GM19467 (cell line): ENCODE measurements at regions not wholly inside any gene's neighbourhood (a gene's known extent, or its start where the extent isn't known, plus 50 kb on each side); places are given as distances from the start of the nearest gene placed in this dataset.

Source experiments
- ATAC-seq: cut with Tn5 transposase; IDR thresholded peaks from one replicate; pipeline ENCODE4 v1.9.1; 2021; ENCODE audit warnings: mild to moderate bottlenecking, moderate library complexity; ENCODE audit not compliant: unreplicated experiment

DNA sequence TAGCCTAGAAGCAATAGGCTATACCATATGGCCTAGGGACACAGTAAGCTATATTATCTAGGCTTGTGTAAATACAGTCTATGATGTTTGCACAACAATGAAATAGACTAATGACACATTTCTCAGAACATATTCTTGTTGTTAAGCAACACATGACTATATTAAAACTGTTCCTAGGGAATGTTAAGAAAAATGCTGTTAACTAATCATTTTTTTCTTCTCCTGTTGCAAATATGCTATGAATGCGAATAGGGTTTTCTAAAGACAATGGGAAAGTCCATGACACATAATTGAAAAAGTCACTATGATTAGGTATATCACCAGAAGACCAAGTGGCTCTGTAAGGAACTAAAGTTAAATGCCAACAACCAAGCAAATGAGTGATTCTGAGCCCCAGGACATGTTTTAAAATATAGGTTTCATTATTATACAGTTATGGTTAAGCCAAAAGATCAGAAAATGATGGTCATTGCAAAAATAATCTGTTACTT is 454.0 kb upstream of the SORCS1 start:
- ATAC-seq, result no peak

DNA sequence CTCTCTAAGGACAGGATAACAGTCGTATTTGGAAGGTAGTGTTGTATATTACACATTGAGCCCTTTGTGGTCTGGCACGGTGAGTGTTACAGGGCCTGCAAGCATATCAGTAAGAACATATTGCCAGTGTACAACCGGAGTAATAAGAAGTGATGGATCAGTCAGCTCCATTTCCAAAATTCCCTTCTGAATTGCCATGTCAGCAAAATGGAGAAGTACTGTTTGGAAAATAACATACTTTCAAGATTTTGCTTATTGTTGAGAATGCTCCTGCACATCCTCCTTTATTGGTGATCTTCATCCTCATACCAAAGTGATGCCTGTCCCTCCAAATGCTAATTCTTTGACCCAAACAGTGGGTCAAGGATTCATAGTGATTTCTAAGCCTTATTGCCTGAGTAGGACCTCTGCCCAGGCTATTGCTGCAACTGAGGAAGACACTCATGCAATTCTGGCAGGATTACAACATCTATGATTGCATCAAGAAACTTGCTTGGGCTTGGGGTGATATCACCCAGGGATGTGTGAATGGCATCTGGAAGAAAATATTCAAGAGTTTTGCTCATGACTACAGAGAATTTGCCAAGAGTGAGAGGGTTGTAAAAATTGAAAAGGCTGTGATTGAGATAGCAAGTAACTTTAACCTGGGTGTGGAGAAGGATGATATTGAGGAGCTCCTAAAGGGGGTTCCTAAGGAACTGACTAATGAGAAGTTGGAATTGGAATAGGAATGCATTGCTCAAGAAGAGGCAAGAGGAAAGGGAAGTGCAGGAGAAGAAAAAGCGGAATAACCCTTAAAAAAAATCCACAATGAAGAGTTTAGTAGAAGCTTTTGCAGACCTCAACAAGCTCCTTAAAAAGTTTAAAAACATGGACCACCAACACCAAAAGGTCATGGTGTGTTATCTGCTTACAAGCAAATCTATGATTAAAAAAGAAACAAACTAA is 452.2 kb upstream of the SORCS1 start:
- ATAC-seq, result no peak

DNA sequence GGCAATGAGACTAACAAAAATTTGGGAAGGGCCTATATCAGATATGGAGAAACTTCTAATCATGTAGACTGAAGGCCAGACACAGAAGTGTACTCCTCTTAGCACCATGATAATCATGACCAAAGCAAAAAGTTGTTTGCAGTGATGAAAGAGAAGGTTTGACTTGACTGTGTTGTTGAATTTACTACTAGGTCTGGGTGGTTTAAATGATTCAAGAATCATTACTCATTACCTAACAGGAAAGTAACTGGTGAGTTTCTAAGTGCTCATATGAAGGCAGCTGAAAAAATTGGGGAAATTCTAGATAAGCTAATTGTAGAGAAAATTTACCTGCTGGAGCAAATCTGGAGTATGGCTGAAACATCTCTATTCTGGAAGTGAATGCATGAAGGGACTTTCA is 451.5 kb upstream of the SORCS1 start:
- ATAC-seq, result no peak

DNA sequence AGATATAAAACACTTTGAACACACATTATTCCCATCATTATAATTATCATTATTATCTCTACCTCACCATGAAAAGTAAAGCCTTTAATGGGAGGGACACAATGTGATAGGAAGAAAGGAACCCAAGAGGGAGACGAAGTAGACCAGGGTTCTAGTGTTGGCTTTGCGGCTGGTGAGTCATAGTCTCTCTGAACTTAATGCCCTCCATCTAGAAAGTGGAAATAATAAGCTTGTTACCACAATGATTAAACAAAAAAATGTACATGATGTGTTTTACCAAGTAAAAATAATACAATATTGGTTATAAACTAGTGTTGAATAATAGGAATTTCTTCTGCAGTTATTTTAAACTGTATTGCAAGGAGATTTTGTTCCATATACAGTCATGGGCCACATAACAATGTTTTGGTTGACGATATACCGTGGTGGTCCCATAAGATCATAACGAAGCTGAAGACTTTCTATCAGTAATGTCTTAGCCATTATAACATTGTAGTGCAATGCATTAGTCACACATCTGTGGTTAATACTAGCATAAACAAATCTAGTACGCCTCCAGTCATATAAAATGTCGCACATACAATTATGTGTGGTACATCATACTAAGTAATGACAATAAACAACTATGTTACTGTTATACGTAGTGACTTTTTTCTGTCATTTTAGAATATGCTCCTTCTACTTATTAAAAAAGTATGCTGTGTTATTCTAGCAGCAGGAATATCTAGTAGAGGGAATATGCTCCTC is 450.6 kb upstream of the SORCS1 start:
- ATAC-seq, result no peak

DNA sequence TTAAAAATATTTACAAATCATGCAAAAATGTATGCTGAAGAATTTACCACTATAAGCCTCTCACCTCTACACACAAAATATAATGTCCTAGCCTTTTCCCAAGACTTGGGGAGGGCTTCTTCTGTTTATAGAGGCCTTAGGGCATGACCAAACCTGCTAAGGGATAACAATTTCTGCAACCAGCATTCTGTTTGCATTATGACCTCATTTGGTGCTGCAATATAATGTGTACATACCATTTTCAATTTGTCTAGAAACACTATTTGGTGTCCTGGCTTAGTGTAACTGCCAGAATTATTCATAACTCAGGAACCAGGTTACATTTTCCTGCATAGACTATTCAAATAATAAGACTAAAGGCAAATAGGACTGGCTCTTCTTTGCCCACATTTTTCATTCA is 446.6 kb upstream of the SORCS1 start:
- ATAC-seq, result no peak

DNA sequence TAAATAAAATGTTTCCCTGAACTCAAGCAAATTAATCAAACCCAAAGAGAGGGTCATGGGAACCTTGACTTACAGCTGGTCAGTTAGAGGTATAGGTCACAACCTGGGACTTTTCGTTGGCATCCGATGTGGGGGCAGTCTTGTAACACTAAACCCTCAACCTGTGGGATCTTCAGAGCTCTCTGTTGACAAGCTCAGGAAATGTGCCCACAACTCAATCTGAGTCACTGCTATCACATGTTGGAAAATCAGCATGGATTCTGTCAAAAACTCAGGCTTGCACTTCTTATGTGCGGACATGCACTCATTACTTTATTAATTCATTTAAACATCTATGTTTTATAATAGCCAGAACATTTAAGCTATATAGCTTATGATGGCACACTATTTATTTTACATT is 424.6 kb upstream of the SORCS1 start:
- ATAC-seq, result no peak

DNA sequence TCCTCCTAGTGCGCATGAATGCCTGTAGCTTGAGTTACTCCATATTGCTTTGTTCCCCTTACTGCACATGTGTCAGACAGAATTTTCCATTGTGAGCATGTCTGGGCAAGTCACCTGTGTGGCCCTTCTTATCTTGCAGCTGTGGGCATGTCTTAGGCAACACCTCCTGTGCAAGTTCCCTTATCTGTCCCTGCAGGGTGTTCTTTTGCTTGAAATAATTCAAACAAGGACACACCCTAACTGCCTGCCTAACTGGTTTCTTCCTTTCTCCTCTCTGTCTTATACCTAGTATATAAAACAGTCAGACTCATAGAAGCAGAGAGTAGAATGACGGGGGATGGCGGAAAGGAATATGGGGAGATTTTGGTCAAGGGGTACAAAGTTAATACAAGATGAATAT is 421.1 kb upstream of the SORCS1 start:
- ATAC-seq, result no peak

DNA sequence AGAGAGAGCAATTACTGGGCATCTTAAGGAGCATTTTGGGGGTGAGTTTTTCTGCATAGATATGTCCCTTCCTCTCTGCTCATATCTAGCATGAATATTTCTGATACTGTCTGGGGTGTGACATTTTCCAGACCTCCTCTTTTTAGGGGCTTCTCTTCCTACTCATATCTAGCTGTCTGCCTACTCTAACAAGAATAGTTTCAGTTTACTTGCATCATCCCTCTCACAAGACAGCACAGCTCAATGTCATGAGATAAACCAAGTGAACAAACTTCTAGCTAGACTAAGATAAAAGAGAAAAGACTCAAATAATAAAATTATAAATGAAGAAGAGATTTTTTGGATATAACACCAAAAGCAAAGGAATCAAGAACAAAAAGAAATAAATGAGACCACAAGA is 419.5 kb upstream of the SORCS1 start:
- ATAC-seq, result no peak

DNA sequence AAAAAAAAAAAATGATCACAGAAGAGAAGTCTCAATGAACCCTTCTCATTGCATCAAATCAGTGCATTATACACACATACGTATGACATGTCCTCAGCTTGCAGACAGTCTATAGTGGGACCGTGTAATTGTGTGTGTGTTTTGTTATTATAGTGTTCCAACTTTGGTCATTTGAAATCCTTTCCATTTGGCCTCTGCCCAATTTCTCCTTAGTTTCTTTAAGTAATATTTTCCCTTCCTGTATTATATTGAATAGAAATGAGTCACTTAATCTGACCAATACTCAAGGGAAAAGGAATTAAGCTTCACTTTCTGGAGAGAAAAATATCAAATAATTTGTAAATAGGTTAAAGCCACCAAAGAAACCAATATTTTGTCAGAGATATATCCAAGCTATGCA is 415.5 kb upstream of the SORCS1 start:
- ATAC-seq, result no peak

DNA sequence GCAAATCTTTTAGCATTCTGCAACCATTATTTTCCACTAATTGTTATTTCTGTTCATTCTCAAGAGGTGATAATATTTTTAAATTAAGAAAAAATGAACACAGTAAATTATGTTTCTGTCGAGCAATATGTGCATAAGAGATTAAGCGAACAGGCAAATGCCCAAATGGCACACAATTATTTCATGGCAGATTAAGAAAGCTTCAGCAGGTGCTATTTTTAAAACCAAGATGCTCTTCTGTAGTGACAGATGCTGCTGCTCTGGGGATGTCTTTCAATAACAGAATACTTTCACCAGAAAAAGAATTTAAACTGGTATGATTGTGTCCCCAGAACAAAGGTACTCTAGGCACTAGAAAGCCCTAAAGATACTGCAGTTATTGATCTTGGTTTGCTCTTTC is 412.7 kb upstream of the SORCS1 start:
- no peak for ATAC-seq

DNA sequence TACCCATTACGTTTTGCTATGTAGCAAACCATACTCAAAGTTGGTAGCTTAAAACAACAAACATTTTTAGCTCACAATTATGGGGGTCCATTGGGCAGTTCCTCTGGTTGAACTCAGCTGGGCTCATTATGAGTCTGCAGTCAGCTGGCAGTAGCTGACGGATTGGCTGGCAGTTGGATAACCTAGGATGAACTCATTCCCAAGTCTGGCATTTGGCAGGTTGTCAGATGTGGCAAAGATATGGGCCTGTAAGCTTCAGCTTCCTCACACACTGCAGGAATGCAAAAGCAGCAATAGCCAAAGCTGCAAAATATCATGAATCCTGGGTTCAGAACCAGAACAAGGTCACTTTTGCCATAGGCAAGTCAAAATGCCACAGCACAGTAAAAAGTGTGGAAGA is 412.2 kb upstream of the SORCS1 start:
- no peak for ATAC-seq

DNA sequence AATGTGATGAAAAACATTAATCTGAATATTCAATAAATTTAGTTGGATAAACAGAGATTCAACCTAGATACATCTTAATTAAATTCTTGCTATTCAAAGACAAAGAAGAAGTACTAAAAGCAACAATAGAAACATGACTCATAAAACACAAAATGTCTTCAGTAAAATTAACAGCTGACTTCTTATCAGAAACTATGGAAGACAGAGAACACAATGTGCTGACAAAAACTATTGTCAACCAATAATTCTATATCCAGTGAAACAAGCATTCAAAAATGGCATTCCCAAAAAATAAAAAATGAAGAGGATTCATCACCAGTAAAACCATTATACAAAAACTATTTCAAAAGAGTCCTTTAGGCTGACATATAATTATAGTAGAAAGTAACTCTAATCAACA is 400.5 kb upstream of the SORCS1 start:
- no peak for ATAC-seq

DNA sequence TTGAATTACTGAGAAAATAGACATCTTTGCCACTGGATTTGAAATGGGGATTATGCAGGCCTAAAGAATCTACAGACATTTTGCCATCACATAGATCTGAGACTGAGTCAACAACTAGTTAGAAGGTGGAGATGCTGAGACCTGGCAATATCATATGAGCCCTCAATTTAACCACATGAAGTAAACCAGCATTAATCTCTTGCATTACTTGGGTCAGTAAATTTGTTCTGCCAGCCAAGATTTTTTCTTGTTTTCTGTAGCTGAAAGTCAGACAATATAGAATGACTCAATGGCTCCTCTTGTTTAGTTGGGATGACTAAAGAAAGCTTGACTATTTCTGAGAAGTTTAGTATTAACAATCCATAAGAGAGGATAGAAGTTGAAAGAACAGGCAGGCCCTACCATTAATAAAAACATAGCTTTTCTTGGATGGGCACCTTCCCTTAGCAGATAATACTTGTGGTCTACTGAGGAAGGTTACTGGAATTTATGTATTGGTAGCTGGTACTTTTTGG is 396.7 kb upstream of the SORCS1 start:
- ATAC-seq, result no peak

DNA sequence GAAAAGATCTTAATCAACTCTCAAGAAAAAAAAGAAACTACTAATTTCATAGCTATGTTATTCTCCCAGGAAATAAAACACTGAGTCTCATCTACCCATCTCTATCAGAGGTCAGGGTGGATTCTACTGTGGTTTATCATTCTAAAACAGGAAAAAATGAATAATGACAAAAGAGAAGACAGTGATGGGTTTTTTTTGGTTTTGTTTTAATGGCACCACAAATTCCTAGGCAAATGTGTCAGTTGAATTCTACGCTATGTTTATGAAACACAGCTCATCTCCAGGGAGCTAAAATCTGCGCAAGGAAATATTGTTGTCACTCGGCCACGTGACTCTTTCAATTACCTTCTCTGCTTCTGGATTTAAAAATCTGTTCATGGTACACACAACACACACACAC is 393.4 kb upstream of the SORCS1 start:
- no peak for ATAC-seq

DNA sequence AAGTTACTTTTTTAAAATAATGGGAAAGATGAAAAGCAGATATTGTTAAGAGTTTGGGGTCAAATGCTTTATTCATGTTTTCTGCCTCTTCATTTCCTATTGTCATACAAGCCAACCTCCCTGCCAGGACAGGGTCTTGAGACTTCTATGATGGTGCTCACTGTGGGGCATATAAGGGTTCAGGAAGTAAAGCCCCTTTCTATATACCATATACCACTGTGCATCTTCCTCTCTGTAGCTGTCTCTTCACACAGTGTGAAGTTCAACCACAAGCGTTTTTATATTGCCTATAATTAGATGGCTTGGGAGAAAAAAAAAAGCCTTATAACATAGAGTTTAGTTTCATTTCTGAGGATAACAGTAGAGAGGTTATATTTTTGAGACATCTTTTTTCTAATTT is 389.8 kb upstream of the SORCS1 start:
- ATAC-seq, result no peak

DNA sequence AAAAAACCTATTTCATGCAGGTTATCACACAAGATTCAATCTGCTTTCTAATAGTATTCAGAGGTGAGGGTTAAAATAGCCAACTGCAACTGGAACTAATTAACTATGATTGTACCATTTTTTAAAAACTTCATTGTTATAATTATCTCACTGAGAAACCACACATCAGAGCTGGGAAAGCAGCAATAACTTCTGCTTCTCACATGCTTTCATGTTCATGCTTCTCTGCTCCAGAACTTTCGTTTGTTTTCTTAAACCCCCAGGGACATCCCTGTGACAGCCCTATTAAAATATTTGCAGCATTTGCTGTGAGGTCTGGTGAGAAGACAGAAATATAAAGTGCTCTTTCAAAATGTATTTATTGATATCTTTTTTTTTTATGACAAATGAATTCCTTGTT is 389.0 kb upstream of the SORCS1 start:
- ATAC-seq, result no peak

DNA sequence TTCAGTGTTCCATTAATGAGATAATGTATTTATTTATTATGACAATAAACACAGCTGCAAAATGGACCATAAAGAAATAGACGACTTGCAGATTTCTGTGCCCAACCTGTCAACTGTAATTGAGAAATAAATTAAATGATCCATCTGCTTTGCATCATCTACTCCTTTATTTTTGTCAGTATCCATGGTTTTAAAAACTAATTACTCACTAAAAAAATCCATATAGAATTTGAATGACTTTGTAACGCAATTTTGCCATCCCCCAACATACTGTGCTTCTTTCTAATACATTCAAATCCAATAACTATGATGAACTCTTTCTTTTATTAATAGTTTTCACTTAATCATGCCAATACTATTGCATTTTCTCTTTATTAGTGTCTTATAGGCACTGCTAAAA is 388.5 kb upstream of the SORCS1 start:
- no peak for ATAC-seq

DNA sequence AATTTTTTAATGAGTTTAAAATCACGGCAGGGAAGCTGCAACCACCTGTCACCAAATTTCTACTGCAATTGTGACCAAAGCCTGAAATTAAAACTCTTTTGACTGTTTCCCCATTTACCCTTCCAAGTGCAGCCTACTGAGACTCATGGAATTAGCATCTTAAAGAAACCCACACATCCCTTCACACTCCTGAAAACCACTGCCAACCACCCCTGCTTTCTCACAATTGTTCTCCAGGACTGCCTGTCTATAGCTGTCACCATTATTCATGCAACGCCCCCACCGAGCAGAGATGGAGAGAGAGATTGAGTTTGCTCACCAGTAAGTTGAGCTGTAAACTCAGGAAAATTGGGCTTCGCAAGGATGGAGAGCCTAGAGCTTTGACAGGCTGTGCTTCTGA is 383.8 kb upstream of the SORCS1 start:
- no peak for ATAC-seq

DNA sequence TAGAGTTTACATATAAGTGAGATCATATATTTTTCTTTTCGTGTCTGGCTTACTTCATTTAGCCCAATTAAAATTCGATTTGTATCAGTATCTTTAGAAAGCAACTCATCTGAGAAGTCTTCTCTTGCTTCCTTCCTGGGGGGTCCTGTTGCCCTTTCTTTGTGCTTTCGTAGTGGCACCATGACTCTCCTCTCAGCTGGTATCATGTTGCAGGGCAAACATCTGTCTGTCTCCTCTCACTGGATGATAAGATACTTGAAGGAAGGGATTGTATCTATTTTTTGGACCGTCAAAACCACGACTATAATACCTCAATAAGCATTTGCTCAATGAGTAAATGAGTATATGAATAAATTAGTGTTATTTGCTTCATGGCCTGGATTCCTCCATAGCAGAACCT is 382.5 kb upstream of the SORCS1 start:
- ATAC-seq, result no peak

DNA sequence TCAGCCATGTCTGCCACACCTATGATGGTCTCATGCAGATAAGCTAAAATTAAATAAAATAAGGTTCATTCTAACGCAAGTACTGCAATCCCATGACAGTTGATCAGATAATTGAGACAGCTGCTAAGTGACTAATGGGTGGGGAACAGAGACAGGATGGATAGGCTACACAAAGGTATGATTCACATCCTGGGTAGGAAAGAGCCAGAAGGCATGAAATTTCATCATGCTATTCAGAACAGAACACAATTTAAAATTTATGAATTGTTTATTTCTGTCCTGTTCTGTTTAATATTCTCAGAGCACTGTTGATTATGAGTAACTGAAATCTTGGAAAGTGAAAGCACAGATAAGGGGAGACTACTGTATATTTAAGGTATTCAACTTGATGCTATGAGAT is 381.8 kb upstream of the SORCS1 start:
- ATAC-seq, result no peak

DNA sequence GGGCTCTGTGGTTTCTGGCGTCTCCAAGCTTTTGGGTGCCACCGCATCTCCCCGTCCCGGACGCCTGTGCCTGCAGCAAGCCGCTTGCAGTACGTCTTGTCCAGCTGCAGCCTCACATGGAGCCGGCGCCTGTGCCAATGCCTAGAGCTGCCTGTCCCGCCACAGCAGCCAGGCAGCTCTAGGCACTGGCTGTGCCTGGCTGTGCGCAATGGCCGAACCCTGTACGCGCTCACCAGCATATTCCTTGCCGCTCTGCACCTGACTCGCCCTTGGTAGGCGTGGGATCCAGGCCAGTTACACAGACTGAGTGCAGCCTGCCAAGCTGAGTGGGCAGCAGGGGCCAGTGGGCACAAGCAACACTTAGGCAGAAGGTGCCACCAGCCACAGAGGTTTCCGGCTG is 381.2 kb upstream of the SORCS1 start:
- ATAC-seq, result no peak
